K562 (cell line): ENCODE measurements at regions not wholly inside any gene's neighbourhood (a gene's known extent, or its start where the extent isn't known, plus 50 kb on each side); places are given as distances from the start of the nearest gene placed in this dataset.

Source experiments
- ATAC-seq: fragments of 200-7000 bp; cut with Tn5 transposase; 3 replicates; pipeline ENCODE4 v1.9.1; 2020; ENCODE audit warnings: moderate library complexity
- BruUV-seq: library from RNA; stranded (reverse); fragments of 400-500 nt; replicated peaks from 2 replicates; lab custom pipeline; 2021; lab: Mats Ljungman, UMichigan
- CTCF ChIA-PET: fragments of 300-600 bp; formaldehyde crosslinking; extraction: SDS; loops from one replicate; lab custom pipeline; 2021; ENCODE audit warnings: low intra/inter-chr PET ratio; lab: Yijun Ruan, JAX
- POLR2A ChIA-PET: fragments of 300-600, 350-650 bp; sonication (Branson Sonifier 250); formaldehyde crosslinking; extraction: SDS; loops from one replicate; lab custom pipeline; 2021; ENCODE audit warnings: antibody characterized with exemption, inconsistent platforms; lab: Yijun Ruan, JAX
- DNase-seq, 4 experiments: peaks; one replicate each; pipeline versions ENCODE4 v3.0.0 to v3.0.0-alpha.2; 2011 to 2018; ENCODE audit warnings: low spot score in 3 of 4, mixed read lengths in 3 of 4; ENCODE audit errors: extremely low read depth in 1 of 4
- FAIRE-seq: peaks from 2 replicates; lab custom pipeline; 2011; peaks lifted over from hg19 to GRCh38; lab: Jason Lieb, UNC
- H2AFZ ChIP-seq: 2 replicates; pipeline ENCODE4 v1.6.0; 2011; ENCODE audit warnings: low read depth, low read length, control low read depth, inconsistent platforms
- H3K27ac ChIP-seq: fragments of 200-600 bp; 3 replicates; pipeline ENCODE4 v1.8.0; 2011; ENCODE audit warnings: low read depth, mild to moderate bottlenecking, control low read depth, inconsistent platforms, low read length, moderate library complexity, mixed read lengths; ENCODE audit errors: extremely low read depth
- H3K27me3 ChIP-seq, 2 experiments: fragments of 300-600 bp in 1 of 2; 2 replicates in 1 of 2; 3 replicates in 1 of 2; pipeline versions ENCODE4 v1.6.0 to v1.8.0; 2011; ENCODE audit warnings: inconsistent platforms in 2 of 2, low read length in 2 of 2, mild to moderate bottlenecking in 1 of 2, mixed read lengths in 1 of 2, moderate library complexity in 1 of 2; ENCODE audit not compliant: control insufficient read depth in 2 of 2, insufficient read depth in 2 of 2
- H3K36me3 ChIP-seq: fragments of 300-600 bp; 3 replicates; pipeline ENCODE4 v1.8.0; 2011; ENCODE audit warnings: mild to moderate bottlenecking, low read length, inconsistent platforms; ENCODE audit not compliant: control insufficient read depth, insufficient read depth
- H3K4me1 ChIP-seq, 2 experiments: fragments of 200-600 bp in 1 of 2; replicated peaks in 1 of 2; 2 replicates in 1 of 2; 3 replicates in 1 of 2; pipeline versions ENCODE4 v1.5.1 to v1.8.0; 2011; ENCODE audit warnings: inconsistent platforms in 2 of 2, low read length in 2 of 2, mild to moderate bottlenecking in 1 of 2, mixed read lengths in 1 of 2, moderate library complexity in 1 of 2; ENCODE audit not compliant: control insufficient read depth in 2 of 2, insufficient read depth in 2 of 2
- H3K4me2 ChIP-seq: 2 replicates; pipeline ENCODE4 v1.6.1; 2011; ENCODE audit warnings: low read length, control low read depth, inconsistent platforms, mixed read lengths; ENCODE audit not compliant: insufficient read depth
- H3K4me3 ChIP-seq: fragments of 200-600 bp; sonication (generic), shearing (Covaris generic); 2 replicates; pipeline ENCODE4 v1.5.1; 2016; ENCODE audit warnings: control low read depth, inconsistent platforms
- H3K79me2 ChIP-seq: fragments of 200-600 bp; 3 replicates; pipeline ENCODE4 v1.8.0; 2011; ENCODE audit warnings: low read length, inconsistent platforms; ENCODE audit not compliant: control insufficient read depth, insufficient read depth
- H3K9ac ChIP-seq, 2 experiments: 2 replicates each; pipeline versions ENCODE4 v1.6.0 to v1.6.1; 2011; ENCODE audit warnings: low read depth in 2 of 2, low read length in 2 of 2, control low read depth in 1 of 2, inconsistent platforms in 1 of 2, mild to moderate bottlenecking in 1 of 2, mixed read lengths in 1 of 2; ENCODE audit not compliant: insufficient read depth in 1 of 2
- H3K9me1 ChIP-seq: one replicate; pipeline ENCODE4 v1.6.0; 2011; ENCODE audit warnings: inconsistent platforms, mild to moderate bottlenecking, low read length, moderate library complexity; ENCODE audit not compliant: control insufficient read depth, insufficient read depth
- H3K9me3 ChIP-seq: replicated peaks from 2 replicates; pipeline ENCODE4 v1.5.1; 2011; ENCODE audit warnings: low read depth, low read length, inconsistent platforms; ENCODE audit not compliant: control insufficient read depth, insufficient read depth
- H4K20me1 ChIP-seq: replicated peaks from 2 replicates; pipeline ENCODE4 v1.6.1; 2011; ENCODE audit warnings: low read length, inconsistent platforms, mixed read lengths; ENCODE audit not compliant: control insufficient read depth, insufficient read depth
- CREB3 ChIP-seq: fragments of 450-650 bp; conservative IDR thresholded peaks from 2 replicates; pipeline ENCODE4 v1.6.1; 2016; ENCODE audit warnings: missing genetic modification characterization, low read depth, mild to moderate bottlenecking, missing compliant biosample characterization, moderate library complexity
- CREB5 ChIP-seq: fragments of 250-450 bp; sonication (Bioruptor Pico); IDR thresholded peaks from 2 replicates; pipeline ENCODE4 v1.5.0; 2020; ENCODE audit warnings: mild to moderate bottlenecking
- CTCFL ChIP-seq: IDR thresholded peaks from 2 replicates; pipeline ENCODE4 v1.6.1; 2011; ENCODE audit warnings: borderline replicate concordance, low read depth, mild to moderate bottlenecking, moderate library complexity, low read length; ENCODE audit not compliant: insufficient read depth, poor library complexity, severe bottlenecking
- HCFC1 ChIP-seq: IDR thresholded peaks from 2 replicates; pipeline ENCODE4 v1.6.1; 2012; ENCODE audit warnings: low read depth, low read length, improper control_type of control experiment
- HNRNPUL1 ChIP-seq: fragments of 200-400 bp; formaldehyde crosslinking; IDR thresholded peaks from 2 replicates; pipeline ENCODE4 v1.6.1; 2017; ENCODE audit warnings: low read length
- HOMEZ ChIP-seq: fragments of 250-450 bp; sonication (Bioruptor Pico); IDR thresholded peaks from 2 replicates; pipeline ENCODE4 v1.4.0; 2020; ENCODE audit warnings: mild to moderate bottlenecking, moderate library complexity
- MTA1 ChIP-seq: fragments of 450-650 bp; IDR thresholded peaks from 2 replicates; pipeline ENCODE4 v1.6.1; 2017; ENCODE audit warnings: borderline replicate concordance
- PYGO2 ChIP-seq: fragments of 450-650 bp; IDR thresholded peaks from 2 replicates; pipeline ENCODE4 v1.6.1; 2016; ENCODE audit warnings: mild to moderate bottlenecking, missing genetic modification characterization, moderate library complexity, missing compliant biosample characterization
- TBP ChIP-seq: optimal IDR thresholded peaks from 2 replicates; pipeline ENCODE3; 2011; ENCODE audit warnings: low read depth, low read length, improper control_type of control experiment
- TRIM28 ChIP-seq: fragments of 450-650 bp; IDR thresholded peaks from 2 replicates; pipeline ENCODE4 v1.6.1; 2017
- ZFX ChIP-seq: sonication (generic); formaldehyde crosslinking; IDR thresholded peaks from 2 replicates; pipeline ENCODE4 v1.8.0; 2022; ENCODE audit warnings: mild to moderate bottlenecking, missing genetic modification reagents, moderate library complexity
- ZNF124 ChIP-seq: sonication (generic); formaldehyde crosslinking; IDR thresholded peaks from 2 replicates; pipeline ENCODE4 v1.8.1; 2022; ENCODE audit warnings: missing genetic modification reagents
- ZNF217 ChIP-seq: sonication (generic); formaldehyde crosslinking; IDR thresholded peaks from 2 replicates; pipeline ENCODE4 v1.8.0; 2022; ENCODE audit warnings: mild to moderate bottlenecking, missing genetic modification reagents
- ZNF583 ChIP-seq: fragments of 250-450 bp; sonication (Bioruptor Pico); IDR thresholded peaks from 2 replicates; pipeline ENCODE4 v1.4.0; 2020
- ZNF785 ChIP-seq: fragments of 250-450 bp; sonication (Bioruptor Pico); IDR thresholded peaks from 2 replicates; pipeline ENCODE4 v1.4.0; 2020; ENCODE audit warnings: mild to moderate bottlenecking
- WGBS: fragments of 100-300 bp; shearing (Covaris generic); methylation state at CpG from one replicate; pipeline ENCODE4 v1.1.6; 2016; ENCODE audit warnings: low coverage, mixed read lengths; ENCODE audit not compliant: insufficient coverage; ENCODE audit errors: missing lambda C conversion rate; 5-methylcytosine and 5-hydroxymethylcytosine counted together
- in situ Hi-C: fragments of 300-500 bp; cut with MboI; formaldehyde crosslinking; loops from 4 replicates; pipeline ENCODE4 v1.15.0; 2018; ENCODE audit warnings: inconsistent platforms, mixed read lengths
- intact Hi-C: fragments of 100-400 bp; cut with micrococcal nuclease; formaldehyde crosslinking; loops from 2 replicates; pipeline ENCODE4 v1.14.2; 2022

GRCh38 chr7:142308918-142309317, 51.1 kb upstream of the PRSS58 start (continued):
- TF ChIP-seq CTCFL = no peak

- WGBS = 0% methylated on average over 4 of the region's 4 CpGs
- Histone ChIP-seq H2AFZ (no peak overlapping the region), H3K4me2 (no peak overlapping the region), H4K20me1 (no peaks in the 10 kb centered on the region), H3K27me3 (no peaks in the 10 kb centered on the region; a peak in 1 of 5 replicates), H3K9me3 (no peaks in the 10 kb centered on the region), H3K36me3 (no peaks in the 10 kb centered on the region), H3K9ac (no peak overlapping the region), H3K27ac (no peak overlapping the region), H3K79me2 (no peaks in the 10 kb centered on the region), H3K9me1 (no peaks in the 10 kb centered on the region), H3K4me3 (no peak overlapping the region), H3K4me1 (no peaks in the 10 kb centered on the region)
- DNase-seq (no peak), ATAC-seq (no peak; the same call in 2 of the 3 replicates), FAIRE-seq (no peak)
- intact Hi-C loops (no loop called here), in situ Hi-C loops (no loop called here)
- BruUV-seq = no TSS peak
- CTCF ChIA-PET = no interaction called here
- POLR2A ChIA-PET = interaction anchor here (1.0 to 1.7 kb wide), 2 partner anchors 9 to 10 kb away, joined by 3 to 6 read pairs; no protein-coding TSS in a partner anchor
- TF ChIP-seq HNRNPUL1 (no peak), HCFC1 (no peak), ZFX (CRISPR knock-in tag) (no peak), TRIM28 (no peak), ZNF785 (CRISPR knock-in tag) (no peak), HOMEZ (CRISPR knock-in tag) (no peak), CREB5 (CRISPR knock-in tag) (no peak), PYGO2 (tag) (no peak), TBP (no peak), CREB3 (tag) (no peak), ZNF217 (CRISPR knock-in tag) (no peak), ZNF124 (CRISPR knock-in tag) (no peak), ZNF583 (CRISPR knock-in tag) (no peak), MTA1 (no peak)
Measured at GRCh38 chr7:142308326-142308725, 50.5 kb upstream of the PRSS58 start.
